ENCODE measurements at regions not wholly inside any gene's neighbourhood (a gene's known extent, or its start where the extent isn't known, plus 50 kb on each side); places are given as distances from the start of the nearest gene placed in this dataset.

DNA sequence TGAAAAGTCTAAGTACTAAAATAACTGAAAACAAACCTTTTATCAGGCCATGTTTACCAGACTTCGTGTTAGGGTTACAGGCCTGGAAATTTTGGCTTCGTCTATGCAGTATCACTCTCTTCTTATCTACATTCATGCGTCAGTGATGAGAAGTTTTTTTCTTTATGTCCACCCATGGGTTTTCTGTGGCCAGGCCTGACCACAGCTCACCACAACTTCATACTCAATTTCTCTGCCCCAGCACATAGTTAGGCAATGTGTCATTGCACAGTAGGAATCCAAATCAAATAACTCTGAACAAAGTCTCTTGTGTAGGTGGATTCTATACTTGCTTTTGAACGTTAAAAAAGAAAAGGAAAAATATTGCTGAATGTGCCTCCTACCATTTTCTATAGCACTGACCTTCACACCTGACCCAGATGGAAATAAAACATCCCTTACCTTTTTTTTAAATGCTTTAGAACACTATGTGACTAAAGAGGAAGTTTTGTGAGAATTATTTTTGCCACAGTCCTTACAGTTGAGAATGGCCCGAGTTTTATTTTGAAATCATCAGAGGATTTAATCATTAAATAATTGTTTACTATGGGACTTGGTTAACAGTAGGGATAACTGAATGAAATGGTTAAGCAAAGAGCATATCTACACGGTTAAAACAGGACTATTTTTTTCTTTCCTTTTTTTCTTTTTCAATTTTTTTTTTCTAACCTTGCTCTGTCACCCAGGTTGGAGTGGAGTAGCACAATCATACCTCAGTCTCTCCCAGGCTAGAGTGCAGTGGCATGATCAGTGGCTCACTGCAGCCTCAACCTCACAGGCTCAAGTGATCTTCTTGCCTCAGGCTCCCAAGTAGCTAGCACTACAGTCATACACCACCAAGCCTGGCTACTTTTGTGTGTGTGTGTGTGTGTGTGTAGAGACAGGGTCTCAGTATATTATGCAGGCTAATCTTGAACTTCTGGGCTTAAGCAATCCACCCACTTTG lies 1247.0 kb upstream of the ACO1 start:
- TF ChIP-seq, protein P1, sequence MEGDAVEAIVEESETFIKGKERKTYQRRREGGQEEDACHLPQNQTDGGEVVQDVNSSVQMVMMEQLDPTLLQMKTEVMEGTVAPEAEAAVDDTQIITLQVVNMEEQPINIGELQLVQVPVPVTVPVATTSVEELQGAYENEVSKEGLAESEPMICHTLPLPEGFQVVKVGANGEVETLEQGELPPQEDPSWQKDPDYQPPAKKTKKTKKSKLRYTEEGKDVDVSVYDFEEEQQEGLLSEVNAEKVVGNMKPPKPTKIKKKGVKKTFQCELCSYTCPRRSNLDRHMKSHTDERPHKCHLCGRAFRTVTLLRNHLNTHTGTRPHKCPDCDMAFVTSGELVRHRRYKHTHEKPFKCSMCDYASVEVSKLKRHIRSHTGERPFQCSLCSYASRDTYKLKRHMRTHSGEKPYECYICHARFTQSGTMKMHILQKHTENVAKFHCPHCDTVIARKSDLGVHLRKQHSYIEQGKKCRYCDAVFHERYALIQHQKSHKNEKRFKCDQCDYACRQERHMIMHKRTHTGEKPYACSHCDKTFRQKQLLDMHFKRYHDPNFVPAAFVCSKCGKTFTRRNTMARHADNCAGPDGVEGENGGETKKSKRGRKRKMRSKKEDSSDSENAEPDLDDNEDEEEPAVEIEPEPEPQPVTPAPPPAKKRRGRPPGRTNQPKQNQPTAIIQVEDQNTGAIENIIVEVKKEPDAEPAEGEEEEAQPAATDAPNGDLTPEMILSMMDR (IDR thresholded peaks at IDR 0.05), result no peak
- no peak for TF ChIP-seq POLR2A (IDR thresholded peaks at IDR 0.05)
